ENCODE measurements at regions not wholly inside any gene's neighbourhood (a gene's known extent, or its start where the extent isn't known, plus 50 kb on each side); places are given as distances from the start of the nearest gene placed in this dataset.

- no peak for TF ChIP-seq ZNF281 (CRISPR knock-in tag; IDR thresholded peaks at IDR 0.05)
- TF ChIP-seq, protein P1, sequence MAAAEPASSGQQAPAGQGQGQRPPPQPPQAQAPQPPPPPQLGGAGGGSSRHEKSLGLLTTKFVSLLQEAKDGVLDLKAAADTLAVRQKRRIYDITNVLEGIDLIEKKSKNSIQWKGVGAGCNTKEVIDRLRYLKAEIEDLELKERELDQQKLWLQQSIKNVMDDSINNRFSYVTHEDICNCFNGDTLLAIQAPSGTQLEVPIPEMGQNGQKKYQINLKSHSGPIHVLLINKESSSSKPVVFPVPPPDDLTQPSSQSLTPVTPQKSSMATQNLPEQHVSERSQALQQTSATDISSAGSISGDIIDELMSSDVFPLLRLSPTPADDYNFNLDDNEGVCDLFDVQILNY (CRISPR knock-in tag; IDR thresholded peaks at IDR 0.05) = no peak
- TF ChIP-seq, protein P2, sequence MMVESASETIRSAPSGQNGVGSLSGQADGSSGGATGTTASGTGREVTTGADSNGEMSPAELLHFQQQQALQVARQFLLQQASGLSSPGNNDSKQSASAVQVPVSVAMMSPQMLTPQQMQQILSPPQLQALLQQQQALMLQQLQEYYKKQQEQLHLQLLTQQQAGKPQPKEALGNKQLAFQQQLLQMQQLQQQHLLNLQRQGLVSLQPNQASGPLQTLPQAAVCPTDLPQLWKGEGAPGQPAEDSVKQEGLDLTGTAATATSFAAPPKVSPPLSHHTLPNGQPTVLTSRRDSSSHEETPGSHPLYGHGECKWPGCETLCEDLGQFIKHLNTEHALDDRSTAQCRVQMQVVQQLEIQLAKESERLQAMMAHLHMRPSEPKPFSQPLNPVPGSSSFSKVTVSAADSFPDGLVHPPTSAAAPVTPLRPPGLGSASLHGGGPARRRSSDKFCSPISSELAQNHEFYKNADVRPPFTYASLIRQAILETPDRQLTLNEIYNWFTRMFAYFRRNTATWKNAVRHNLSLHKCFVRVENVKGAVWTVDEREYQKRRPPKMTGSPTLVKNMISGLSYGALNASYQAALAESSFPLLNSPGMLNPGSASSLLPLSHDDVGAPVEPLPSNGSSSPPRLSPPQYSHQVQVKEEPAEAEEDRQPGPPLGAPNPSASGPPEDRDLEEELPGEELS (CRISPR knock-in tag; IDR thresholded peaks at IDR 0.05) = no peak
- no peak for TF ChIP-seq USF2 (CRISPR knock-in tag; IDR thresholded peaks at IDR 0.05)
- TF ChIP-seq, protein P3, sequence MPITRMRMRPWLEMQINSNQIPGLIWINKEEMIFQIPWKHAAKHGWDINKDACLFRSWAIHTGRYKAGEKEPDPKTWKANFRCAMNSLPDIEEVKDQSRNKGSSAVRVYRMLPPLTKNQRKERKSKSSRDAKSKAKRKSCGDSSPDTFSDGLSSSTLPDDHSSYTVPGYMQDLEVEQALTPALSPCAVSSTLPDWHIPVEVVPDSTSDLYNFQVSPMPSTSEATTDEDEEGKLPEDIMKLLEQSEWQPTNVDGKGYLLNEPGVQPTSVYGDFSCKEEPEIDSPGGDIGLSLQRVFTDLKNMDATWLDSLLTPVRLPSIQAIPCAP (CRISPR knock-in tag; IDR thresholded peaks at IDR 0.05) = no peak
These were observed 179.2 kb upstream of the ZBED5 start (continued) for GRCh38 chr11:11036848-11037732.

DNA sequence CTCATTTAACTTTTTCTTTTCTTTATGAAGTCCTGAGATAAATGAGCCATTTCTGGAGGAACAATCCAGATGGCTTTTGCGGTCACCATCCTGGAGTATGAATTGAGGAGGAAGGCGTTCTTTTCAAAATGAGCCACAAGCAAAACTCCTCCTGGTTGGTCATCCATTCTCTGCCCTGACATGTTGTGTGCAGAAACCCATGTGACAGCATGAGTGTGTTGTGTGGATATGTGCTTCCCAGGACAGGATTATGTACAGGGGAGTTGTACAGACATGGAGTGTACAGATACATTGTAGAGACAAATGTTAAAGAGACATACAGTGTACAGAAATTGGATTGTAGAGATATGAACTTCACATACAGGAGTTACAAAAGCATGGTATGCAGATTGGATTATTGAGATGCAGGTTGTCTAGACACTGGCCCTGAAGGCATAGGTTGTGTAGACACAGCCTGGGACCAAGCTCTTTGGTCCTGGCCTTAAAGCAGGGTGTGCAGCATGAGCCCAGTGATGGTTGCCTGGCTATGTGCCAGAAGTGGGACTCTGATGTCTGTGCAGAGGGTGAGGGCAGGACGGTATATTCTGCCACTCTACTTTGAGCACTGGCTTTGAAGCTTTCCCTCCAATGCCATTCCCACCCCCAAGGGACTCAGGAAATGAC lies 178.5 kb upstream of the ZBED5 start:
- no peak for DNase-seq (ENCODE audit: low spot score)
- TF ChIP-seq, protein P4, sequence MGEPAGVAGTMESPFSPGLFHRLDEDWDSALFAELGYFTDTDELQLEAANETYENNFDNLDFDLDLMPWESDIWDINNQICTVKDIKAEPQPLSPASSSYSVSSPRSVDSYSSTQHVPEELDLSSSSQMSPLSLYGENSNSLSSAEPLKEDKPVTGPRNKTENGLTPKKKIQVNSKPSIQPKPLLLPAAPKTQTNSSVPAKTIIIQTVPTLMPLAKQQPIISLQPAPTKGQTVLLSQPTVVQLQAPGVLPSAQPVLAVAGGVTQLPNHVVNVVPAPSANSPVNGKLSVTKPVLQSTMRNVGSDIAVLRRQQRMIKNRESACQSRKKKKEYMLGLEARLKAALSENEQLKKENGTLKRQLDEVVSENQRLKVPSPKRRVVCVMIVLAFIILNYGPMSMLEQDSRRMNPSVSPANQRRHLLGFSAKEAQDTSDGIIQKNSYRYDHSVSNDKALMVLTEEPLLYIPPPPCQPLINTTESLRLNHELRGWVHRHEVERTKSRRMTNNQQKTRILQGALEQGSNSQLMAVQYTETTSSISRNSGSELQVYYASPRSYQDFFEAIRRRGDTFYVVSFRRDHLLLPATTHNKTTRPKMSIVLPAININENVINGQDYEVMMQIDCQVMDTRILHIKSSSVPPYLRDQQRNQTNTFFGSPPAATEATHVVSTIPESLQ (CRISPR knock-in tag; IDR thresholded peaks at IDR 0.05) = no peak
- TF ChIP-seq SP1 (CRISPR knock-in tag; conservative IDR thresholded peaks at IDR 0.05) (no peak), IRF2 (CRISPR knock-in tag; IDR thresholded peaks at IDR 0.05; ENCODE audit: borderline replicate concordance, low read depth) (no peak), NFE2L1 (CRISPR knock-in tag; IDR thresholded peaks at IDR 0.05) (no peak)
- peaks cover 3% of the 10 kb centered on the region; the same call in 1 of the 2 replicates for H3K4me1 Mint-ChIP-seq
- H3K4me3 Mint-ChIP-seq = no peak overlapping the region
- no peaks in the 10 kb centered on the region for H3K9me3 Mint-ChIP-seq
- no peaks in the 10 kb centered on the region for H3K36me3 Mint-ChIP-seq
- ChIA-PET POLR2A (no interaction called here), CTCF (interaction anchor here (0.9 to 4.7 kb wide), 19 partner anchors 8 to 751 kb away, joined by 3 to 57 read pairs (median 4); no protein-coding TSS in a partner anchor)
- no peak overlapping the region for H3K27ac Mint-ChIP-seq
- no peaks in the 10 kb centered on the region for H3K27me3 Mint-ChIP-seq (ENCODE audit: low read depth)
- peak; percentile 17; the same call in 1 of the 2 replicates for ATAC-seq

- Mint-ChIP-seq H3K36me3 (no peaks in the 10 kb centered on the region), H3K27ac (no peak overlapping the region), H3K9me3 (no peaks in the 10 kb centered on the region), H3K27me3 (ENCODE audit: low read depth) (no peaks in the 10 kb centered on the region), H3K4me3 (no peak overlapping the region), H3K4me1 (peaks cover 3% of the 10 kb centered on the region; the same call in 1 of the 2 replicates)
- CTCF ChIA-PET = interaction anchor here (0.9 to 4.7 kb wide), 7 partner anchors 7 to 279 kb away, joined by 3 to 57 read pairs (median 3); no protein-coding TSS in a partner anchor
- DNase-seq (ENCODE audit: low spot score) (no peak), ATAC-seq (no peak)
- POLR2A ChIA-PET = no interaction called here
- TF ChIP-seq TEAD1 (CRISPR knock-in tag; IDR thresholded peaks at IDR 0.05) (no peak), HMGXB4 (CRISPR knock-in tag; IDR thresholded peaks at IDR 0.05) (no peak), ZNF416 (CRISPR knock-in tag; IDR thresholded peaks at IDR 0.05) (no peak), TEAD4 (CRISPR knock-in tag; IDR thresholded peaks at IDR 0.05) (no peak), ZNF423 (CRISPR knock-in tag; IDR thresholded peaks at IDR 0.05) (no peak), ZNF671 (CRISPR knock-in tag; IDR thresholded peaks at IDR 0.05) (no peak)
- TF ChIP-seq, protein P5, sequence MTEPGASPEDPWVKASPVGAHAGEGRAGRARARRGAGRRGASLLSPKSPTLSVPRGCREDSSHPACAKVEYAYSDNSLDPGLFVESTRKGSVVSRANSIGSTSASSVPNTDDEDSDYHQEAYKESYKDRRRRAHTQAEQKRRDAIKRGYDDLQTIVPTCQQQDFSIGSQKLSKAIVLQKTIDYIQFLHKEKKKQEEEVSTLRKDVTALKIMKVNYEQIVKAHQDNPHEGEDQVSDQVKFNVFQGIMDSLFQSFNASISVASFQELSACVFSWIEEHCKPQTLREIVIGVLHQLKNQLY (CRISPR knock-in tag; IDR thresholded peaks at IDR 0.05) = no peak
These were observed 177.5 kb upstream of the ZBED5 start for GRCh38 chr11:11035331-11035730.
